ENCODE measurements at regions not wholly inside any gene's neighbourhood (a gene's known extent, or its start where the extent isn't known, plus 50 kb on each side); places are given as distances from the start of the nearest gene placed in this dataset.

DNA sequence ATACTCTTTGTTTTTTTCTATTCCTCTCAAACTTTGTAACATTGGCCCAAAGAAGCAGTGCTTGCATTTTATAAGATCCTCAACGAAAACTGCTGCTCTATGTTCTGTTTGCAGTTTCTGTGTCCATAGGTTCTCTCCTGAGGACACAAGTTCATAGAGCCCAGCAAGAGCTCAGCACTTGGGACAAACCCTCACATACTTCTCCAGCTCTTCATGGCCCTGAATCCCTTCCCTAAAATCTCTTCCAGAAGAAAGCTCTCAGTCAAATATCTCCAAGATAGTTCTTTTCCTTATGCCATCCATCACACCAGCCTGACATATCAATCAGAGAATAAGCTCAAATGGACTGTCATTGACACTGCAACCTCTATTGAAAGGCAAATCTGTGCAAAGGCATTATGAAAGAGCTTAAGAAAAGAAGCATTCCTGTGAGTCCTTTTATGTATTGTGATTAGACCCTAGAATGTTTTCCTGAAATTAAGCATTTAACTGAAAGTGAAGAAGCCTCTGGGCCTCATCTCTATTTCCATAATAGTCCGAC, 405.5 kb downstream of the ANKRD7 start:
- Histone ChIP-seq H3K27me3 (replicated peaks; ENCODE audit: insufficient read depth, low read depth, low read length, poor library complexity) (no peaks in the 10 kb centered on the region), H3K36me3 (ENCODE audit: insufficient read depth, low read length, poor library complexity, severe bottlenecking) (no peaks in the 10 kb centered on the region), H3K4me3 (ENCODE audit: low read depth, low read length, poor library complexity, severe bottlenecking) (no peak overlapping the region), H3K27ac (ENCODE audit: low read depth, low read length, poor library complexity, severe bottlenecking) (no peak overlapping the region), H3K9me3 (ENCODE audit: low read depth, low read length, poor library complexity, severe bottlenecking) (no peaks in the 10 kb centered on the region), H3K4me1 (ENCODE audit: insufficient read depth, low read length, poor library complexity, severe bottlenecking) (no peaks in the 10 kb centered on the region)
- ChIA-PET POLR2A (ENCODE audit: low non-redundant PET) (no interaction called here), CTCF (no interaction called here)
- no peak for DNase-seq (ENCODE audit: low spot score)
- intact Hi-C loops (cut with micrococcal nuclease; ENCODE audit: unreplicated experiment) = no loop called here
- TF ChIP-seq EZH2 (IDR thresholded peaks at IDR 0.05; ENCODE audit: borderline replicate concordance, low read depth, low read length, poor library complexity, severe bottlenecking) = no peak
- TF ChIP-seq, protein P1, sequence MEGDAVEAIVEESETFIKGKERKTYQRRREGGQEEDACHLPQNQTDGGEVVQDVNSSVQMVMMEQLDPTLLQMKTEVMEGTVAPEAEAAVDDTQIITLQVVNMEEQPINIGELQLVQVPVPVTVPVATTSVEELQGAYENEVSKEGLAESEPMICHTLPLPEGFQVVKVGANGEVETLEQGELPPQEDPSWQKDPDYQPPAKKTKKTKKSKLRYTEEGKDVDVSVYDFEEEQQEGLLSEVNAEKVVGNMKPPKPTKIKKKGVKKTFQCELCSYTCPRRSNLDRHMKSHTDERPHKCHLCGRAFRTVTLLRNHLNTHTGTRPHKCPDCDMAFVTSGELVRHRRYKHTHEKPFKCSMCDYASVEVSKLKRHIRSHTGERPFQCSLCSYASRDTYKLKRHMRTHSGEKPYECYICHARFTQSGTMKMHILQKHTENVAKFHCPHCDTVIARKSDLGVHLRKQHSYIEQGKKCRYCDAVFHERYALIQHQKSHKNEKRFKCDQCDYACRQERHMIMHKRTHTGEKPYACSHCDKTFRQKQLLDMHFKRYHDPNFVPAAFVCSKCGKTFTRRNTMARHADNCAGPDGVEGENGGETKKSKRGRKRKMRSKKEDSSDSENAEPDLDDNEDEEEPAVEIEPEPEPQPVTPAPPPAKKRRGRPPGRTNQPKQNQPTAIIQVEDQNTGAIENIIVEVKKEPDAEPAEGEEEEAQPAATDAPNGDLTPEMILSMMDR (conservative IDR thresholded peaks at IDR 0.05; ENCODE audit: low read depth, low read length) = no peak
- no TSS peak for BruUV-seq (replicated peaks)

DNA sequence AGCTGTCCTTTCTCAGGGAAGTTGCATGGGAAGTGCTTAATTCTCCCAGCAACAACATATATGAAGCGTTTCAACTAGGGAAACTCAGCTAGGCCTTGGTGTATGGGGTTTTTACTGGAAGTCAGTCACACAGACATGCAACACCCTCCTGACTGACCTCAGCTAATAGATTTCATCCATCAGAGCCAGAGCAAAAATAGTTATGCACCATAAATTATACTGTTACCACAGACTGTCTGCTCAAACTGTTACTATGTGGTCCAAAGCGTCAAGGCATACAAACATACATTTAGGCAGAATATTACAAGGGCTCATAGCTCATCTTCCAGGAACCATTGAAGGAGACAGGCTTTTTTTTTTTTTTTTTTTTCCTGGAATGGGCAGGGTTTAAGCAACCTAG, 417.9 kb downstream of the ANKRD7 start:
- TF ChIP-seq, protein P1 (conservative IDR thresholded peaks at IDR 0.05; ENCODE audit: low read depth, low read length) = no peak
- TF ChIP-seq EZH2 (IDR thresholded peaks at IDR 0.05; ENCODE audit: borderline replicate concordance, low read depth, low read length, poor library complexity, severe bottlenecking) = no peak
- no peaks in the 10 kb centered on the region for H3K36me3 ChIP-seq (ENCODE audit: insufficient read depth, low read length, poor library complexity, severe bottlenecking)
- CTCF ChIA-PET = no interaction called here
- no peaks in the 10 kb centered on the region for H3K4me1 ChIP-seq (ENCODE audit: insufficient read depth, low read length, poor library complexity, severe bottlenecking)
- BruUV-seq (replicated peaks) = no TSS peak
- H3K27ac ChIP-seq (ENCODE audit: low read depth, low read length, poor library complexity, severe bottlenecking) = no peak overlapping the region
- H3K27me3 ChIP-seq (replicated peaks; ENCODE audit: insufficient read depth, low read depth, low read length, poor library complexity) = no peaks in the 10 kb centered on the region
- intact Hi-C loops (cut with micrococcal nuclease; ENCODE audit: unreplicated experiment) = no loop called here
- no peak overlapping the region for H3K4me3 ChIP-seq (ENCODE audit: low read depth, low read length, poor library complexity, severe bottlenecking)
- POLR2A ChIA-PET (ENCODE audit: low non-redundant PET) = no interaction called here
- no peak for DNase-seq (ENCODE audit: low spot score)
- no peaks in the 10 kb centered on the region for H3K9me3 ChIP-seq (ENCODE audit: low read depth, low read length, poor library complexity, severe bottlenecking)

- no peaks in the 10 kb centered on the region for H3K4me1 ChIP-seq (ENCODE audit: insufficient read depth, low read length, poor library complexity, severe bottlenecking)
- intact Hi-C loops (cut with micrococcal nuclease; ENCODE audit: unreplicated experiment) = no loop called here
- H3K9me3 ChIP-seq (ENCODE audit: low read depth, low read length, poor library complexity, severe bottlenecking) = no peaks in the 10 kb centered on the region
- no TSS peak for BruUV-seq (replicated peaks)
- no peaks in the 10 kb centered on the region for H3K36me3 ChIP-seq (ENCODE audit: insufficient read depth, low read length, poor library complexity, severe bottlenecking)
- DNase-seq (ENCODE audit: low spot score) = peak; percentile 21
- POLR2A ChIA-PET (ENCODE audit: low non-redundant PET) = no interaction called here
- CTCF ChIA-PET = no interaction called here
- H3K4me3 ChIP-seq (ENCODE audit: low read depth, low read length, poor library complexity, severe bottlenecking) = no peak overlapping the region
- TF ChIP-seq, protein P1 (conservative IDR thresholded peaks at IDR 0.05; ENCODE audit: low read depth, low read length) = no peak
- no peak for TF ChIP-seq EZH2 (IDR thresholded peaks at IDR 0.05; ENCODE audit: borderline replicate concordance, low read depth, low read length, poor library complexity, severe bottlenecking)
- H3K27ac ChIP-seq (ENCODE audit: low read depth, low read length, poor library complexity, severe bottlenecking) = no peak overlapping the region
- H3K27me3 ChIP-seq (replicated peaks; ENCODE audit: insufficient read depth, low read depth, low read length, poor library complexity) = no peaks in the 10 kb centered on the region
Observed at GRCh38 chr7:118644346-118644745, 419.8 kb downstream of the ANKRD7 start.

Data from A673 (cell line).